H1 (cell line): ENCODE measurements at regions not wholly inside any gene's neighbourhood (a gene's known extent, or its start where the extent isn't known, plus 50 kb on each side); places are given as distances from the start of the nearest gene placed in this dataset.

Experiments used
- CTCF ChIA-PET: fragments of 300-600 bp; sonication (Branson Sonifier 250); formaldehyde crosslinking; loops from one replicate; lab custom pipeline; 2021; ENCODE audit not compliant: partially characterized antibody; lab: Charles Lee
- POLR2A ChIA-PET: fragments of 300-600 bp; sonication (Branson Sonifier 250); formaldehyde crosslinking; loops from one replicate; lab custom pipeline; 2021; ENCODE audit warnings: inconsistent platforms; ENCODE audit not compliant: partially characterized antibody; lab: Charles Lee
- DNase-seq, 2 experiments: peaks; one replicate each; pipeline versions ENCODE4 v3.0.0 to v3.0.0-alpha.2; 2010 to 2022; ENCODE audit warnings: low spot score in 2 of 2, low read depth in 1 of 2, mixed read lengths in 1 of 2
- FAIRE-seq: peaks from 2 replicates; lab custom pipeline; 2011; peaks lifted over from hg19 to GRCh38; lab: Jason Lieb, UNC
- H2AFZ ChIP-seq: 2 replicates; pipeline ENCODE4 v1.8.1; 2012; ENCODE audit warnings: low read length, inconsistent platforms
- H2AK5ac ChIP-seq: 2 replicates; pipeline ENCODE4 v1.6.1; 2013; ENCODE audit warnings: low read depth, low read length
- H2BK120ac ChIP-seq: replicated peaks from 2 replicates; pipeline ENCODE3; 2013; ENCODE audit warnings: low read depth, low read length, inconsistent platforms
- H2BK12ac ChIP-seq: 2 replicates; pipeline ENCODE4 v1.6.1; 2013; ENCODE audit warnings: low read depth, low read length
- H2BK15ac ChIP-seq: 2 replicates; pipeline ENCODE4 v1.6.1; 2013; ENCODE audit warnings: low read length
- H2BK20ac ChIP-seq: 2 replicates; pipeline ENCODE4 v1.6.1; 2013; ENCODE audit warnings: low read length
- H2BK5ac ChIP-seq: 2 replicates; pipeline ENCODE4 v1.6.1; 2013; ENCODE audit warnings: low read depth, low read length
- H3K14ac ChIP-seq: 2 replicates; pipeline ENCODE4 v1.6.1; 2013; ENCODE audit warnings: inconsistent platforms; ENCODE audit not compliant: insufficient read length
- H3K18ac ChIP-seq: 2 replicates; pipeline ENCODE4 v1.6.1; 2013; ENCODE audit warnings: low read length; ENCODE audit errors: extremely low read depth
- H3K23ac ChIP-seq: 2 replicates; pipeline ENCODE4 v1.6.1; 2013; ENCODE audit warnings: inconsistent platforms; ENCODE audit not compliant: insufficient read length
- H3K23me2 ChIP-seq: 2 replicates; pipeline ENCODE4 v1.6.1; 2013; ENCODE audit warnings: low read depth, low read length
- H3K27ac ChIP-seq: 2 replicates; pipeline ENCODE4 v1.6.1; 2011; ENCODE audit warnings: low read depth, low read length, inconsistent platforms
- H3K27me3 ChIP-seq, 4 experiments: replicated peaks in 1 of 4; 1 replicate in 1 of 4; 2 replicates in 3 of 4; pipeline versions ENCODE4 v1.6.1 to v1.8.1; 2011 to 2013; ENCODE audit warnings: low read length in 3 of 4, mild to moderate bottlenecking in 3 of 4, inconsistent platforms in 2 of 4, mixed read lengths in 2 of 4, moderate library complexity in 1 of 4; ENCODE audit not compliant: control insufficient read depth in 3 of 4, insufficient read depth in 3 of 4; ENCODE audit errors: extremely low read depth in 1 of 4
- H3K36me3 ChIP-seq, 4 experiments: 2 replicates each; pipeline versions ENCODE4 v1.6.1 to v1.8.1; 2011 to 2013; ENCODE audit warnings: mild to moderate bottlenecking in 4 of 4, low read length in 3 of 4, moderate library complexity in 2 of 4, control low read depth in 1 of 4, inconsistent platforms in 1 of 4; ENCODE audit not compliant: insufficient read depth in 4 of 4, control insufficient read depth in 2 of 4
- H3K4ac ChIP-seq: replicated peaks from 2 replicates; pipeline ENCODE3; 2013; ENCODE audit warnings: low read length, low read depth, mixed read lengths, inconsistent platforms; ENCODE audit not compliant: insufficient read length
- H3K4me1 ChIP-seq, 4 experiments: replicated peaks in 1 of 4; 1 replicate in 1 of 4; 2 replicates in 3 of 4; pipeline versions ENCODE4 v1.6.1 to v1.8.1; 2011 to 2013; ENCODE audit warnings: low read length in 3 of 4, inconsistent platforms in 2 of 4, mixed read lengths in 1 of 4; ENCODE audit not compliant: insufficient read depth in 4 of 4, control insufficient read depth in 3 of 4
- H3K4me2 ChIP-seq, 2 experiments: 2 replicates each; pipeline versions ENCODE4 v1.6.1 to v1.8.1; 2011 to 2013; ENCODE audit warnings: low read depth in 2 of 2, low read length in 2 of 2, control low read depth in 1 of 2, inconsistent platforms in 1 of 2, mild to moderate bottlenecking in 1 of 2; ENCODE audit not compliant: insufficient read depth in 1 of 2
- H3K4me3 ChIP-seq, 4 experiments: fragments of 200-600, 300-600 bp in 1 of 4; sonication (generic), shearing (Covaris generic), sonication (Bioruptor Twin) in 1 of 4; 2 replicates each; pipeline versions ENCODE4 v1.5.1 to v1.8.1; 2011 to 2016; ENCODE audit warnings: low read length in 4 of 4, low read depth in 3 of 4, control low read depth in 2 of 4, inconsistent platforms in 2 of 4, mild to moderate bottlenecking in 2 of 4, mixed read lengths in 1 of 4, moderate library complexity in 1 of 4; ENCODE audit not compliant: insufficient read depth in 2 of 4; ENCODE audit errors: extremely low read depth in 1 of 4
- H3K56ac ChIP-seq: replicated peaks from 2 replicates; pipeline ENCODE3; 2013; ENCODE audit warnings: low read depth, mild to moderate bottlenecking, mixed read lengths, low read length, inconsistent platforms; ENCODE audit not compliant: insufficient read length
- H3K79me1 ChIP-seq: 2 replicates; pipeline ENCODE4 v1.6.1; 2013; ENCODE audit warnings: low read depth, low read length, control low read depth
- H3K79me2 ChIP-seq, 2 experiments: 2 replicates each; pipeline versions ENCODE4 v1.6.1 to v1.8.1; 2012 to 2013; ENCODE audit warnings: low read length in 2 of 2, mild to moderate bottlenecking in 2 of 2, inconsistent platforms in 1 of 2; ENCODE audit not compliant: insufficient read depth in 2 of 2, control insufficient read depth in 1 of 2
- H3K9ac ChIP-seq, 4 experiments: replicated peaks in 1 of 4; 1 replicate in 1 of 4; 2 replicates in 3 of 4; pipeline versions ENCODE4 v1.6.1 to v1.8.1; 2011 to 2013; ENCODE audit warnings: low read depth in 3 of 4, low read length in 3 of 4, control low read depth in 2 of 4, mild to moderate bottlenecking in 2 of 4, moderate library complexity in 2 of 4, inconsistent platforms in 1 of 4; ENCODE audit errors: extremely low read depth in 1 of 4
- H3K9me3 ChIP-seq, 2 experiments: 2 replicates each; pipeline versions ENCODE4 v1.6.1 to v1.8.1; 2012 to 2013; ENCODE audit warnings: mild to moderate bottlenecking in 2 of 2, moderate library complexity in 2 of 2, control low read depth in 1 of 2, inconsistent platforms in 1 of 2, low read depth in 1 of 2, low read length in 1 of 2, mixed read lengths in 1 of 2; ENCODE audit not compliant: insufficient read depth in 2 of 2
- H4K20me1 ChIP-seq, 2 experiments: replicated peaks in 1 of 2; 2 replicates each; pipeline versions ENCODE3 to v1.8.1; 2011 to 2013; ENCODE audit warnings: inconsistent platforms in 2 of 2, low read length in 2 of 2, mild to moderate bottlenecking in 1 of 2; ENCODE audit not compliant: insufficient read depth in 2 of 2, control insufficient read depth in 1 of 2
- H4K5ac ChIP-seq: 2 replicates; pipeline ENCODE4 v1.6.1; 2013; ENCODE audit warnings: low read length, low read depth, mixed read lengths, inconsistent platforms; ENCODE audit not compliant: insufficient read length
- H4K8ac ChIP-seq: 2 replicates; pipeline ENCODE4 v1.8.0; 2013; ENCODE audit warnings: mild to moderate bottlenecking, moderate library complexity, low read length, inconsistent platforms; ENCODE audit not compliant: insufficient read depth; ENCODE audit errors: extremely low read depth
- H4K91ac ChIP-seq: replicated peaks from 2 replicates; pipeline ENCODE3; 2013; ENCODE audit warnings: low read length, mixed read lengths, inconsistent platforms; ENCODE audit not compliant: insufficient read length
- HDAC6 ChIP-seq: IDR thresholded peaks from one replicate; pipeline ENCODE4 v1.7.1; 2012; ENCODE audit warnings: low read depth, mild to moderate bottlenecking, inconsistent platforms, low read length, moderate library complexity
- WGBS, 2 experiments: shearing (Covaris generic) in 1 of 2; methylation state at CpG; one replicate each; pipeline versions ENCODE4 v1.1.6 to v1.1.7; 2013 to 2015; ENCODE audit warnings: low lambda C conversion rate in 2 of 2, mixed read lengths in 2 of 2, inconsistent platforms in 1 of 2, low coverage in 1 of 2, missing lambda C conversion rate in 1 of 2; ENCODE audit not compliant: insufficient replicate concordance in 2 of 2, insufficient coverage in 1 of 2, insufficient read length in 1 of 2; ENCODE audit errors: extremely low coverage in 1 of 2, missing lambda C conversion rate in 1 of 2; 5-methylcytosine and 5-hydroxymethylcytosine counted together

- no peak overlapping the region for H3K14ac ChIP-seq
- POLR2A ChIA-PET = no interaction called here
Measured at GRCh38 chr7:156463280-156463679, 177.3 kb upstream of the RNF32 start.

More at GRCh38 chr7:156463280-156463679, 177.3 kb upstream of the RNF32 start:
- no peak overlapping the region for H4K5ac ChIP-seq
- no peak overlapping the region for H3K4me2 ChIP-seq
- no peaks in the 10 kb centered on the region for H3K79me1 ChIP-seq
- no peak for DNase-seq
- H3K23me2 ChIP-seq = no peaks in the 10 kb centered on the region
- H4K91ac ChIP-seq = no peak overlapping the region
- H2AFZ ChIP-seq = no peak overlapping the region
- H4K20me1 ChIP-seq = no peaks in the 10 kb centered on the region
- FAIRE-seq = no peak
- H3K27me3 ChIP-seq = no peaks in the 10 kb centered on the region
- H3K4ac ChIP-seq = no peak overlapping the region
- H2BK12ac ChIP-seq = no peak overlapping the region
- no peaks in the 10 kb centered on the region for H3K4me1 ChIP-seq
- no peak overlapping the region for H3K23ac ChIP-seq
- no peaks in the 10 kb centered on the region for H3K9me3 ChIP-seq
- 73% methylated on average over 9 of the region's 9 CpGs; no CpG with 5 or more reads in 1 of the 2 experiments for WGBS, 2 experiments
- H3K9ac ChIP-seq = no peak overlapping the region
- no peaks in the 10 kb centered on the region; a peak in 1 of 8 replicates for H3K36me3 ChIP-seq
- H2BK120ac ChIP-seq = no peak overlapping the region
- no peak overlapping the region for H2BK15ac ChIP-seq
- H4K8ac ChIP-seq = no peak overlapping the region
- H3K27ac ChIP-seq = no peak overlapping the region
- TF ChIP-seq HDAC6 = no peak
- no peak overlapping the region for H2BK20ac ChIP-seq
- no peak overlapping the region for H2BK5ac ChIP-seq
- H2AK5ac ChIP-seq = no peak overlapping the region
- no peak overlapping the region for H3K4me3 ChIP-seq
- no peak overlapping the region for H3K18ac ChIP-seq
- no peak overlapping the region for H3K56ac ChIP-seq
- H3K79me2 ChIP-seq = no peaks in the 10 kb centered on the region
- CTCF ChIA-PET = interaction anchor here (0.7 to 1.6 kb wide), 3 partner anchors 9 to 13 kb away, joined by 3 to 7 read pairs (median 5); no protein-coding TSS in a partner anchor
